GM20000 (cell line): ENCODE measurements at regions not wholly inside any gene's neighbourhood (a gene's known extent, or its start where the extent isn't known, plus 50 kb on each side); places are given as distances from the start of the nearest gene placed in this dataset.

Experiments
- DNase-seq: peaks from one replicate; pipeline ENCODE4 v3.0.0; 2012; ENCODE audit warnings: low spot score
- TF ChIP-seq, protein P1 (sequence below): IDR thresholded peaks from 2 replicates; pipeline ENCODE4 v1.5.1; 2012; ENCODE audit warnings: mild to moderate bottlenecking, control low read depth; ENCODE audit errors: extremely low read depth, missing control alignments

GRCh38 chr7:19248681-19249080, 103.5 kb upstream of the FERD3L start:
- no peak for DNase-seq
- TF ChIP-seq, protein P1, sequence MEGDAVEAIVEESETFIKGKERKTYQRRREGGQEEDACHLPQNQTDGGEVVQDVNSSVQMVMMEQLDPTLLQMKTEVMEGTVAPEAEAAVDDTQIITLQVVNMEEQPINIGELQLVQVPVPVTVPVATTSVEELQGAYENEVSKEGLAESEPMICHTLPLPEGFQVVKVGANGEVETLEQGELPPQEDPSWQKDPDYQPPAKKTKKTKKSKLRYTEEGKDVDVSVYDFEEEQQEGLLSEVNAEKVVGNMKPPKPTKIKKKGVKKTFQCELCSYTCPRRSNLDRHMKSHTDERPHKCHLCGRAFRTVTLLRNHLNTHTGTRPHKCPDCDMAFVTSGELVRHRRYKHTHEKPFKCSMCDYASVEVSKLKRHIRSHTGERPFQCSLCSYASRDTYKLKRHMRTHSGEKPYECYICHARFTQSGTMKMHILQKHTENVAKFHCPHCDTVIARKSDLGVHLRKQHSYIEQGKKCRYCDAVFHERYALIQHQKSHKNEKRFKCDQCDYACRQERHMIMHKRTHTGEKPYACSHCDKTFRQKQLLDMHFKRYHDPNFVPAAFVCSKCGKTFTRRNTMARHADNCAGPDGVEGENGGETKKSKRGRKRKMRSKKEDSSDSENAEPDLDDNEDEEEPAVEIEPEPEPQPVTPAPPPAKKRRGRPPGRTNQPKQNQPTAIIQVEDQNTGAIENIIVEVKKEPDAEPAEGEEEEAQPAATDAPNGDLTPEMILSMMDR: no peak

DNA sequence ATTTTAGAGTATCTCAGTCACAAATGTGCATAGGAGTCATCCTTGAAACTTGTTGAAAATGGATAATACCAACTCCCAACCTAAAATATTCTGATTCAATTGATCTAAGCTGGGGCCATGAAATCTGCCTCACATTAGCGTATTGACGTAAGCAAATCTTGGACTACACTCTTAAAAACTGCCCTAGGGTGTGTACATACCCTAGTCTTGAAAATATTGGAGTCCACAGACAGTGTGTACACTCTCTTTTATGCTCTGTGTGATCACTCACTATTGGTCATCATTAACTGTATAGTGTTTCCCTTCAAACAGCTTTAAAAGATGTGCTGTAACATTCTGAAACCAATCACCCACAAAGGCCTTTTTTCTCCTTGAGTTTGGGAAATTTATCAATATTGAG, 102.9 kb upstream of the FERD3L start:
- no peak for DNase-seq
- TF ChIP-seq, protein P1: no peak

DNA sequence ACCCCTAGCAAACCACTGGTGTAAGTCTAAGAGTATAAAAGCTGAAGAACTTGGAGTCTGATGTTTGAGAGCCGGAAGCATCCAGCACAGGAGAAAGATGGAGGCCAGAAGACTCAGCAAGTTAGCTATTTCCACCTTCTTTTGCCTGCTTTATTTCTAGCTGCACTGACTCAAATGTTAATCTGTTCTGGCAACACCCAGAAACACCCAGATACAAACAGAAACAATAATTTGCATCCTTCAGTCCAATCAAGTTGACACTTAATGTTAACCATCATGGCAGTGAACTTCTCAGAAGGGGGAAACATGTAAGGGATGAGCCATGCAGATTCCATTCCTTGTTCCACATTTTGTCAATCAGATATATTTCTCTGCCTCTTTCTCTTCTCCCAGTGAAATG, 101.8 kb upstream of the FERD3L start:
- no peak for DNase-seq
- TF ChIP-seq, protein P1: no peak

DNA sequence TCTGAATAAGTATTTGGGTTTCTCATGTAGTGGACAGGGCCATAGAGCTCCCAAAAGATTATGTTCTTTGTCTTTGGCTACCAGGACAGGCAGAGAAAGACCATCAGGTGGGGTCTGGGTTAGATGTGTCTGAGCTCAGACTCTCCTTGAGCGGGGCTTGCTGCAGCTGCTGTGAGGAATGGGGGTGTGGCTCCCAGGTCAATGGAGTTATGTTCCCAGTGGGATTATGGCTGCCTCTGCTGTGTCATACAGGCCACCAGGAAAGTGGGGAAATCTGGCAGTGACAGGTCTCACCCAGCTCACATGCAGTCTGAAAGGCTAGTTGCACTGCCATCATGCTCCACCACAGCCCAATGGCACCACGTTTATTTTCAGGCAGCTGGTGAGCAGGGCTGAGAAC, 97.0 kb upstream of the FERD3L start:
- no peak for DNase-seq
- TF ChIP-seq, protein P1: no peak

DNA sequence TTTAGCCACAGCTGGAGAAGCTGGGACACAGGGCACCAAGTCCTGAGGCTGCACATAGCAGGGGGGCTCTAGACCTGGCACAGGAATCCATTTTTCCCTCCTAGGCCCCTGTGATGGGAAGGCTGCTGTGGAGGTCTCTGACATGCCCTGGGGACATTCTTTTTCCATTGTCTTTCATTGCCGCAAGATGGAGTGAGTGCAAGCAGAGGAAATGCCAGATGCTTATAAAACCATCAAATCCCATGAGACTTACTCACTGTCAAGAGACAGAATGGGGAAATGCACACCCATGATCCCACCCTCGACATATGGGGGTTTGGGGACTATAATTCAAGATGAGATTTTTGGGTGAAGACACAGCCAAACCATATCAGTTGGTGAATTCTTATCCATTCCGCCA, 94.7 kb upstream of the FERD3L start:
- no peak for DNase-seq
- TF ChIP-seq, protein P1: no peak

GRCh38 chr7:19235680-19236079, 90.5 kb upstream of the FERD3L start:
- TF ChIP-seq, protein P1: no peak
- DNase-seq: no peak

GRCh38 chr7:19224951-19225350, 79.7 kb upstream of the FERD3L start:
- TF ChIP-seq, protein P1: no peak
- no peak for DNase-seq
